ENCODE measurements at regions not wholly inside any gene's neighbourhood (a gene's known extent, or its start where the extent isn't known, plus 50 kb on each side); places are given as distances from the start of the nearest gene placed in this dataset.
"Not testable (repeated sequence)": the region's sequence is repeated elsewhere in the genome, so short reads cannot be mapped to it uniquely, and the experiment has no call there.

GRCh38 chr2:185526161-185526560, 212.4 kb upstream of the FSIP2 start:
- no peak for DNase-seq

GRCh38 chr2:185531721-185532120, 206.9 kb upstream of the FSIP2 start:
- DNase-seq, result no peak

- DNase-seq, result no peak
Observed at GRCh38 chr2:185537689-185538088, 200.9 kb upstream of the FSIP2 start.

GRCh38 chr2:185567196-185567595, 171.4 kb upstream of the FSIP2 start:
- no peak for DNase-seq

GRCh38 chr2:185567940-185568339, 170.7 kb upstream of the FSIP2 start:
- no peak for DNase-seq

DNA sequence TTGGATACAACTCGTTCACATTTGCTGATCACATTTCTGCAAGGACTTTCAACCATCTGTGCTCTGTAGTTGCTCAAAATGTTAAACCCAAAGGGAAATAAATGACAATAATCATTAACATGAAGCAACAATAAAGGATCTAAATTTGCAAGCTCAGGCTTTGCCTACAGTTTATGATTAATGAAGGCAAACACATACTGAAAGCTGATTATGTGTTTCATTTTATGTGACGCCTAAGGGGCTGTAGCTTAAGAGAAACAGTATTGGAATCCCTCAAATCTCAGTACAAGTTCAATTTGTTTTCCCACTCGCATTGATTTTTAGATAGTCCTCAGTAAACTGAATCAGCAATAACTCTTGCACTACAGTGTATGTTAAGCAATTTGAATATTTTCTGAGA, 160.3 kb upstream of the FSIP2 start:
- no peak for DNase-seq

- DNase-seq, result no peak
Observed at GRCh38 chr2:185583058-185583816, 155.4 kb upstream of the FSIP2 start.

GRCh38 chr2:185585165-185585564, 153.4 kb upstream of the FSIP2 start:
- DNase-seq, result not testable (repeated sequence)

DNA sequence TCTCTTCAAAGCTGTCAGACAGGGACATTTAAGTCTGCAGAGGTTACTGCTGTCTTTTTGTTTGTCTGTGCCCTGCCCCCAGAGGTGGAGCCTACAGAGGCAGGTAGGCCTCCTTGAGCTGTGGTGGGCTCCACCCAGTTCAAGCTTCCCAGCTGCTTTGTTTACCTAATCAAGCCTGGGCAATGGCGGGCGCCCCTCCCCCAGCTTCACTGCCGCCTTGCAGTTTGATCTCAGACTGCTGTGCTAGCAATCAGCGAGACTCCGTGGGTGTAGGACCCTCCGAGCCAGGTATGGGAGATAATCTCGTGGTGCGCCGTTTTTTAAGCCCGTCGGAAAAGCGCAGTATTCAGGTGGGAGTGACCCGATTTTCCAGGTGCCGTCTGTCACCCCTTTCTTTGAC, 147.3 kb upstream of the FSIP2 start:
- DNase-seq, result not testable (repeated sequence)

- DNase-seq, result no peak
Observed at GRCh38 chr2:185607945-185608344, 130.7 kb upstream of the FSIP2 start.

DNA sequence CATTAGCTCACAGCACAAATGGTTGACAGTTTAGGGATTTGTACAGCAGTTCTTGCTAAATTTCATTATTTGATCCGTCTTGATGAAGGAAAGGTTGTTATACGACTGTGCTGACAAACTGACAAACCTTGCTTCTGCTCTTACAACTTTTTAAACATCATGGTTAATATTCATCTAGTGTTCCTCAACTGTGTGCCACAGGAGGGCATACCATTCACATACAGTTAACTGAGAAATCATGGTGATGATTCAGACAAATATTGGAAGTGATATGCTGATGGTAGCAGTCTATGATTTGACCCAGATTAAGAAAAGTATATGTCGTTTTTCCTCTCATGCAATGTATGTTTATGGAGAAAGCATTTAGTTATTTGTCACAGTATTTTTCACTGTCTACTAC, 129.8 kb upstream of the FSIP2 start:
- DNase-seq, result no peak

DNA sequence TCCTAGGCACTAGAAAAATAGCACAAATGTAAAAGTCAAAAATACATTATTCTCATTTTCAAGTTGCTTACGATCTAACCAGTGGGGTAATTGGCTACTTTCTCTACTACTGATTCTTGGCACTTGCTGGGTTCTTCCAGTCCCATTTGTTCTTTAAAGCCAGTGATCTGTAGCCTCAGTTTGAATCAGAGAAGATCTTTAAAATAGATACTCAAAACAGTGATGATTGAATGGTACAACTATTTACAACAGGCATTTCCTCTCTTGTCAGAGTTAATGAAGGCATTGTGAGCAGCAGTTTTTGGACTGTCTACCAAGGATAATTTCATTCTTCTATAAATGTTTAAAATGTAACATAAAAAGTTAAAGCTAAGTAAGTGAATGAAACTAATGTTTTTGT, 128.3 kb upstream of the FSIP2 start:
- DNase-seq, result no peak

GRCh38 chr2:185618625-185619024, 120.0 kb upstream of the FSIP2 start:
- no peak for DNase-seq

DNA sequence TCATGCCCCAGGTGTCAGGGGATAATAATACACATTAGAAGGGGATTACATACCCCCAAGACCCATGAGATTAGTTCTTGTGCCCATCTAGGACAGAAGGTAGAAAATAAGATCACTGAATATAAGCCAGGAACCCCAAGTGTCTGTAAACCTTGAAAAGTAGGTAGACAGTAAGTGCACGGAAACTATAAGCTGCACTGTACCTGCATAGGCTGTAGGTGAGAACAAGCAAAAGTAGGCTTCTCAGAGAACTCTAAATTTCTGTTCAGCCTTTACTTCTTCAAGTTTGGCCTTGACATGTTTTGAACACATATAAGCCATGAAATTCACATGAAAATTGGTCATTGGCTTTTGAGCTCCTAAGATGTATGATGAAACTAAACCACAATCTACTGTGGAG, 113.0 kb upstream of the FSIP2 start:
- no peak for DNase-seq

- DNase-seq, result no peak
Observed at GRCh38 chr2:185628985-185629384, 109.6 kb upstream of the FSIP2 start.

- no peak for DNase-seq
Observed at GRCh38 chr2:185633621-185634020, 105.0 kb upstream of the FSIP2 start.

DNA sequence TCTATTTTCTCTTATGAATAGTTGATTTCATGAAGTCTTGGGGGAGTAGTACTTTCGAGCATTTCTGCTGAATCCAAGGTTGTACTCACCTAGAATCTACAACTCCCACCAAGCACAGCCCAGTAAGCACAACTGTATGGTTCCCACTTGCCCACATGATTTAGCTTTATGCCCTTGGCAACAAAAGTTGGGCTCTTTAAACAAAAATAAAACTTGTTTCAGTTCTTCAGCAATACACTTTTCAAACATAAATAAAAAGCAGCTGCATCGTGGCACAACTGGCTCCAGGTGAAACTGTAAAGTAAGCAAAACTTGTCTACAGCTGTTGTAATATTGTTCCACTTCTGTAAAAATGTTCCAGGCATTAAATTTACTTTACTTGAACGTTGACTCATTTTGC, 99.8 kb upstream of the FSIP2 start:
- no peak for DNase-seq

DNA sequence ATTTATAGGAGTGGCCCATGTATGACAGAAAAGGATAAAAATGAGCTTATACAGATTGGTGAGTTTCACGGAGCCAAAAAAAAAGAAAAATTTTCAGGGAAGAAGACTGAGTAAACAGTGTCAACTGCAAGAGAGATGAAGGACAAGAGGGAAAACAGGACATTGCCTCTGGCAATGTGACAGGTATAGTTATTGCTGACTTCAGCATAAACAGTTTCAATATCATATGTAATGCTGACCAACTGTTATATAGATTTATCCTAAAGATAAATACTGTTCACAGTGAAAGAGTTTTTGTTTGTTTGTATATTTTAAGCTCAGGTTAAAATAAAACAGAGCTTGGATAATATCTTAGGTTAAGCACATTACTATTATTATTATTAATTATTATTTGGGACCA, 98.0 kb upstream of the FSIP2 start:
- DNase-seq, result no peak

DNA sequence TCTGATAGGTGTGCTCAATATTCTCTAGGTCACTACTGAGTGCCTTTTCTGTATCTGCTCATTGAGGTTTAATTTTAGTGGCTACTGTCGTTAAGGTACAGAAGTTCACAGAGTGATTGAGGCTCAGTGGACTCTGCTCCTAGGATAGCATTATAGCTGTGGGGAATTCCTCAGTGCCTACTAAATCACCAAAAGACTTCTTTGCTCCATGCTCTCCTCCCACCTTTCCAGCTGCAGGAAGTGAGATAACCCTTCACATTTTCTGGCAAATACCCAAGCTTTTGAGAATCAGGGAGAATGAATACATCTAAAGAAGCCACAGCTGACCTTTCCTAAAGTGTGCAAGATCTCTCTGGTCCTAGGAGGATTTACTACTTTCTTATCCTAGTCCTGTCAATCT, 95.2 kb upstream of the FSIP2 start:
- DNase-seq, result no peak

DNA sequence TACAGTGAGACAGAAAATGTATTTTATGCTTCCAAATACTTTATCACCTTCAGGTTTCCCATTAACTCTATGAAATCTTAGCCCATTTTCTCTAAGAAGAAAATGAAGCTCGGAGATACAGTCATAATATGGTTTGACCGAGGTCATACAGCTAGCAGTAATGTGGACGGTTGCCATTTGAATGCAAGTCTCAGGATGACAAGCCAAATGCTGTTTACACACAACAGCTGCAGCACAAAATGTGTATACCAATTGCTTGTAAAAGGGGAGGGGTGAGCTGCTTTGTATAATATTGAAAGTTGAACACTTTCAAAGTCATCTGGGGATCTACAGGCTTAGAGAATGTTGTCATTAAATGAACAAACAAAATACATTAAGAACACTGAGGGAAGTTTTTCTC, 93.8 kb upstream of the FSIP2 start:
- no peak for DNase-seq

GRCh38 chr2:185645529-185645928, 93.1 kb upstream of the FSIP2 start:
- DNase-seq, result no peak

DNA sequence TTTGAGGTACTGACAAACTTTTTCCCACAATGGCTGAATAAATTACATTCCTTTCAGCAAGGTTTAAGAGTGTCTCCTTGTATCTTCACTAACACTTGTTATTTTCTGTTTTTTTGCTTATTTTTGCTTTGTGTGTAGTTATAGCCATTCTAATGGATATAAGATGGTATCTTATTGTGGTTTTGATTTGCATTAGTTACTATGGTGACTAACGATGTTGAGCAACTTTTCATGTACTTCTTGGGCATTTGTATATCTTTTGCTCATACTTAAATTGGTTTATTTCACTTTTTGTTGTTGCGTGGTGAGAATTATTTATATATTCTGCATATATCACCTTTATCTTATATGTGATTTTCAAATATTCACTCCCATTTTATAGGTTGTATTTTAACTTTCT, 79.9 kb upstream of the FSIP2 start:
- no peak for DNase-seq

DNA sequence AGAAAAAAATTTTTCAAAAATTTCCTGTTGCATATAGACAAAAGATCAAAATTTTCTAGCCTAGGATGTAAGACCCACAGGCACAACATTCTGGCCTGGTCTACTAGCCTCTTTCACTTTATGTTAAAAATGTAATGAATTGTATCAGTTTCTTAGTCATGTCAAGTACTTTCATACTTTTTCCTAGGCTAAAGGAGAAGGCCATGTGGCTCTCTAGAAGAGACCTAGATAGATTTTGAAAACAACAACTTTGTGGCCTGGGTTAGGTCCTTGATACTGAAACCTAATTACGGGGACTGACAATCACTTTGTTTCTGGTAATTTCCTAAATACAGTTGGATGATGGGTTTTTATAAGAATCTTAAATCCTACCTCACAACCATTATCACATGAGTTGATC, 74.8 kb upstream of the FSIP2 start:
- DNase-seq, result no peak

DNA sequence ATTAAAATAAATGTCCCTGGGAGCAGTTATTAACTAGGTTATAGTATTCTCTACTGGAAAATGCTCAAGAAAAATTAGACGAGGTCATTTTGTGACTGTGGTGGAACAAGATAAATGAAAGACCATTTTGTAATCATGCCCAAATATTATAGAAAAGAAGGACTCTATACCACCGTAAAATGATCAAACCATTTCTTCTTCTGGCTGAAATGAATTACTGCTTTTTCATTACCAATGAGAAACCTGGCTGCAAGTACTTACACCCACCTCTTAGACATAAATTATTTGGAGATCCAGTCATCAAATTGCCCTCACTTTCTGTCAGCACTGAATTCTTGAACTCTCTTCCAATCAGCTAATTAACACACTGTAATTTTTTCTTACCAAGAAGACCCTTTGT, 74.2 kb upstream of the FSIP2 start:
- DNase-seq, result no peak

DNA sequence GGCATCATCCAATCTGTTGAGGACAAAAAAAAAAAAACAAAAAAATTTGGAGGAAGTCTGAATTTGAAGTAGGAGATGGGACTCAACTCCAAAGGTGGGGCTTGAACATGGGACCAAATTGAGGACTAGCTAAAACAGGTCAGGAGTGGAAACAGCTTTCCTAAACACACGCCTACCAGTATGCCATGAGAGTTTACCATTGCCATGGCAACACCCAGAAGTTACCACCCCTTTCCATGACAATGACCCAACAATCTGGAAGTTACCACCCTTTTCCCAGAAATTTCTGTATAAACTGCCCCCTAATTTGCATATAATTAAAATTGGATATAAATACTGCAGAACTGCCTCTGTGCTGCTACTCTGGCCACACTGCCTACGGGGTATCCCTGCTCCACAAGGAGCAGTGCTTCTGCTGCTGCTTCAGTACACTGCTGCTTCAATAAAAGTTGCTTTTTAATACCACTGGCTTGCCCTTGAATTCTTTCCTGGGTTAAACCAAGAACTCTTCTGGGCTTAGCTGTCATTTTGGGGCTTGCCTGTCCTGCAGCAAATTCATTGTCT, 73.3 kb upstream of the FSIP2 start:
- DNase-seq, result no peak
